Erythroblast (primary cell): ENCODE measurements at regions not wholly inside any gene's neighbourhood (a gene's known extent, or its start where the extent isn't known, plus 50 kb on each side); places are given as distances from the start of the nearest gene placed in this dataset.

ENCODE experiments used
- GATA1 ChIP-seq: IDR thresholded peaks from 2 replicates; pipeline ENCODE4 v1.6.1; 2011; ENCODE audit warnings: low read depth, mild to moderate bottlenecking, control low read depth, low read length, moderate library complexity
- POLR2A ChIP-seq: IDR thresholded peaks from 2 replicates; pipeline ENCODE4 v1.6.1; 2011; ENCODE audit warnings: mild to moderate bottlenecking, low read length

- TF ChIP-seq POLR2A (no peak), GATA1 (no peak)
These were observed 291.2 kb downstream of the POM121L12 start for GRCh38 chr7:53326634-53327033.
